NB4 (cell line): ENCODE measurements at regions not wholly inside any gene's neighbourhood (a gene's known extent, or its start where the extent isn't known, plus 50 kb on each side); places are given as distances from the start of the nearest gene placed in this dataset.
A peak's percentile ranks its signal among the peaks of the same experiment; 100 is the strongest.

ENCODE experiments used
- DNase-seq: peaks from one replicate; pipeline ENCODE4 v3.0.0; 2010; ENCODE audit warnings: low read depth
- H3K4me3 ChIP-seq: one replicate; pipeline ENCODE4 v1.5.1; 2011; ENCODE audit warnings: mild to moderate bottlenecking, low read depth, low read length, moderate library complexity
- CTCF ChIP-seq: IDR thresholded peaks from one replicate; pipeline ENCODE4 v1.5.1; 2012; ENCODE audit warnings: low read depth, low read length
- MAX ChIP-seq: IDR thresholded peaks from 2 replicates; pipeline ENCODE4 v1.6.1; 2011; ENCODE audit warnings: low read depth, low read length
- MYC ChIP-seq: IDR thresholded peaks from 2 replicates; pipeline ENCODE4 v1.6.1; 2011; ENCODE audit warnings: low read depth, low read length
- POLR2A ChIP-seq: IDR thresholded peaks from 2 replicates; pipeline ENCODE4 v1.6.1; 2011; ENCODE audit warnings: mild to moderate bottlenecking; ENCODE audit not compliant: insufficient read length; ENCODE audit errors: extremely low read depth

DNA sequence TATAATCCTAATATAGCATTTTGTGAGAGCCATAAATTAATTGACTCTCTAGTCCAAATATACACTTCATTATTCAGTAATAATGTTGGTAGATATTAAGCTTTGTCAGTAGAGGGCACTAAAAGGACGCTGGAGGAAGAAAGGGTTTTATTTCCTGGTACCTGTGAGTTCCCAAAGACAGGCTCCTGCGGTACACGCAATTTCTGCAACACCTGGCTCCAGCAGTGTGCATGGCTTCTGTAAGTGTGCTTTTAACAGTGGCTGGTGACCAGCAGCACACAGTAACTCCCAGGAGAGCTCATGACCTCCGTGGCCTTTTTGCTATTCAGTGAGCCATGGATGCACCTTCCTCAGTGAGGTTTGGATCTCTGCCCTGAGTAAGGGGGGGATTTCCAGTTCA, 338.3 kb upstream of the ZNF385D start:
- peak; percentile 37 for DNase-seq
- TF ChIP-seq CTCF: peak; percentile 23
- TF ChIP-seq POLR2A: no peak
- TF ChIP-seq MYC: no peak
- TF ChIP-seq MAX: no peak

DNA sequence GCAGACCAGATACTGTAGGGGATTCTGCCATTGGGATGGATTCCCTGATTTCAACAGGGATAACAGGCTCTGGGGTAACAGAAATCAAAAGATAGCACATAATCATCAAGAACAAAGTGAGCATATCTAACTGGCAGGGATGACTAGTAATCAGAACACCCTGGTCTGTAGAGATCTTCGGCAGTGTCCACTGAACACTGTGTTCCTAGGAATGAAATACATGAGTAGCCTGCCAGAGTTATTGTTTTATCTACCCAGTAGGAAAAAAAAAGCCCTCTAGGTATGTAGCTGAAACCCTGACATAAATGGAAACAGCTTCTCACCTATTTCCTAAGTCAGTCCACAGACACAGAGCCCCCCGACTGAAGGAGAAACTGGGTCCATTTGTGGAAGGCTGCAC, 340.3 kb upstream of the ZNF385D start:
- TF ChIP-seq CTCF (no peak), POLR2A (no peak), MAX (no peak), MYC (no peak)
- no peak for DNase-seq
- no peak overlapping the region for H3K4me3 ChIP-seq

More for the DNA sequence above, 338.3 kb upstream of the ZNF385D start:
- H3K4me3 ChIP-seq: no peak overlapping the region

DNA sequence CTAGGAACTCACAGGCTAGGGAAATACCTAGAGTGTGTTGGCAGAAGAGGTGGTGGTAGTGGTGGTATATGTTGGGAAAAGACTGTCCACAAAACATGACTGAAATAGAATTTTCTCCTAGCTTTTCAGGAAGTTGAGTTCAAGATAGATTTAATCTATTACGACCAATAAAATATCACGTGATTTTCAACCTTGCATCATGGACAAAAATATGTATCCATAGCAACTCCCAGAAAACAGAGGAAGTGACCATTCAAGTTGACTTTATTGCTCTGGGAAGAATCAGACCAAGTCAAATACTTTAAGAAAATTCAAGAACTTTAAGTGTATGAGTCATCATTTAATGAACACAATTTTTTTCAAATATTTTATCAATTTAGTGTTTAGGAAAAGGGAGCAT, 347.0 kb upstream of the ZNF385D start:
- TF ChIP-seq MAX: no peak
- no peak for TF ChIP-seq CTCF
- TF ChIP-seq MYC: no peak
- no peak for TF ChIP-seq POLR2A
- H3K4me3 ChIP-seq: no peak overlapping the region
- peak; percentile 8 for DNase-seq

- no peak for TF ChIP-seq MAX
- no peak overlapping the region for H3K4me3 ChIP-seq
- DNase-seq: no peak
Measured at GRCh38 chr3:22101351-22101750, 350.3 kb upstream of the ZNF385D start.

- no peak for TF ChIP-seq MYC
- no peak for TF ChIP-seq MAX
- TF ChIP-seq CTCF: no peak
- no peak for TF ChIP-seq POLR2A
- no peak overlapping the region for H3K4me3 ChIP-seq
- DNase-seq: no peak
Measured at GRCh38 chr3:22101811-22102210, 350.8 kb upstream of the ZNF385D start.

- H3K4me3 ChIP-seq: no peak overlapping the region
- no peak for DNase-seq
- TF ChIP-seq MYC: no peak
- no peak for TF ChIP-seq POLR2A
- no peak for TF ChIP-seq MAX
- no peak for TF ChIP-seq CTCF
Measured at GRCh38 chr3:22103423-22103822, 352.4 kb upstream of the ZNF385D start.
